GM12878 (cell line): ENCODE measurements at regions not wholly inside any gene's neighbourhood (a gene's known extent, or its start where the extent isn't known, plus 50 kb on each side); places are given as distances from the start of the nearest gene placed in this dataset.

Experiments used
- BCL11A ChIP-seq: IDR thresholded peaks from 2 replicates; pipeline ENCODE4 v1.6.1; 2011; ENCODE audit warnings: low read depth, low read length
- ELK1 ChIP-seq: IDR thresholded peaks from 2 replicates; pipeline ENCODE4 v1.6.1; 2012; ENCODE audit warnings: low read depth, low read length, improper control_type of control experiment
- EZH2 ChIP-seq: IDR thresholded peaks from 2 replicates; pipeline ENCODE4 v1.6.1; 2012; ENCODE audit warnings: low read depth, mild to moderate bottlenecking, control low read depth, inconsistent platforms, low read length, borderline replicate concordance; ENCODE audit not compliant: control insufficient read depth
- FOS ChIP-seq: IDR thresholded peaks from 3 replicates; pipeline ENCODE4 v1.6.1; 2011; ENCODE audit warnings: borderline replicate concordance; ENCODE audit not compliant: insufficient read length; ENCODE audit errors: extremely low read depth
- SUPT20H ChIP-seq: IDR thresholded peaks from 2 replicates; pipeline ENCODE4 v1.6.1; 2011; ENCODE audit warnings: low read depth, mild to moderate bottlenecking, low read length, moderate library complexity, borderline replicate concordance; ENCODE audit not compliant: control insufficient read depth
- TAF1 ChIP-seq: IDR thresholded peaks from 2 replicates; pipeline ENCODE4 v1.6.1; 2011; ENCODE audit warnings: mild to moderate bottlenecking, low read depth, low read length, borderline replicate concordance
- ZBTB33 ChIP-seq: fragments of 450-650 bp; IDR thresholded peaks from 2 replicates; pipeline ENCODE4 v1.6.1; 2017; ENCODE audit warnings: mild to moderate bottlenecking
- TF ChIP-seq, protein P1 (sequence below): IDR thresholded peaks from 2 replicates; pipeline ENCODE4 v1.6.1; 2011; ENCODE audit warnings: borderline replicate concordance, low read depth, mild to moderate bottlenecking, moderate library complexity, low read length; ENCODE audit not compliant: insufficient read depth, poor library complexity, severe bottlenecking

GRCh38 chr6:167237438-167238145 lies 53.5 kb upstream of the UNC93A start (continued):
- TF ChIP-seq, protein P1, sequence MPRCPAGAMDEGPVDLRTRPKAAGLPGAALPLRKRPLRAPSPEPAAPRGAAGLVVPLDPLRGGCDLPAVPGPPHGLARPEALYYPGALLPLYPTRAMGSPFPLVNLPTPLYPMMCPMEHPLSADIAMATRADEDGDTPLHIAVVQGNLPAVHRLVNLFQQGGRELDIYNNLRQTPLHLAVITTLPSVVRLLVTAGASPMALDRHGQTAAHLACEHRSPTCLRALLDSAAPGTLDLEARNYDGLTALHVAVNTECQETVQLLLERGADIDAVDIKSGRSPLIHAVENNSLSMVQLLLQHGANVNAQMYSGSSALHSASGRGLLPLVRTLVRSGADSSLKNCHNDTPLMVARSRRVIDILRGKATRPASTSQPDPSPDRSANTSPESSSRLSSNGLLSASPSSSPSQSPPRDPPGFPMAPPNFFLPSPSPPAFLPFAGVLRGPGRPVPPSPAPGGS, result no peak
- no peak for TF ChIP-seq BCL11A
- TF ChIP-seq TAF1, result no peak
- TF ChIP-seq ZBTB33, result no peak
- TF ChIP-seq SUPT20H, result no peak
- no peak for TF ChIP-seq FOS
- TF ChIP-seq ELK1, result no peak
- TF ChIP-seq EZH2, result no peak
